Left renal pelvis (tissue), 4 donors: ENCODE measurements at regions not wholly inside any gene's neighbourhood (a gene's known extent, or its start where the extent isn't known, plus 50 kb on each side); places are given as distances from the start of the nearest gene placed in this dataset.

Experiments
- DNase-seq, 4 donors: peaks; one replicate each; pipeline ENCODE4 v3.0.0-alpha.2; 2013; ENCODE audit warnings: low read depth in 4 of 4, low spot score in 3 of 4

DNA sequence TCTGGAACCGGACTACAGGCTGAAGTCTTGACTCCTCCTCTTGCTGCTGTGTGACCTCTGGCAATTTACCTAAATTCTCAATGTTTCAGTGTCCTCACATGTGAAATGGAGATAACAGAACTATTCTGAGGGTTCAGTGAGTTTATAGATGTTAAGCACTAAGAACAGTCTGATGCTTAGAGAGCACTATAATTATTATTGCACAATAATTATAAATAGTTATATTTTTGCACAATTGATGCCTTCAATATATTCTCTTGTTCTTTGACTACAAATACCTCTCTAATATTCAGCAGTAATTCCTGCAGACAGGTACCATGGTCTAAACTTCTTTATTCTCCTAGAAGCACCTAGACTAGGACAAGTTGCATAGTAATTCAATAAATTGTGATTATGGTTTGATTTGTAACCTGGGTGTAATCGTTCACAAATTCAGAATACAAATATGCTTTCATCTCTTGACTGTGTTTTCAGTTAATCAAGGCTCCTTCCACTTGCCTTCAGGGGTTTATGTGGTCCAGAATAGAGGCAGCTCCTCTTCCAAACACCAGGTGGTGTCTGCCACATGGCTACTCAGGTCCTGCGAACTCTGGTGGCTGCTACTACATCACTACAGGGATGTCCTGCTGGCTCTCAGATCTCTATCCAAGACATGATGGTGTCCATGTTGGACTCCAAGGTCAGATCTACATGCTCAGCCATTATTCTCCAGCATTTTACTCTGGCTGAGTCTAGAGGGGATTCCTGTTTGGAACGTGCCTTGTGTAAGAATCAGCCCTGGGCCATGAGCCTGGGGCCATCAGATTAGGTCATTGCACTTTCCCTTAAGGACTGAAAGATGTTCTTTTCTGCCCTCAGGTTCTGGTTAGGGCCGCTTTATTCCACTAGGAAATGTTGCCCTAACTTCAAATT is 103.4 kb downstream of the QRFPR start:
- DNase-seq, result no peak

DNA sequence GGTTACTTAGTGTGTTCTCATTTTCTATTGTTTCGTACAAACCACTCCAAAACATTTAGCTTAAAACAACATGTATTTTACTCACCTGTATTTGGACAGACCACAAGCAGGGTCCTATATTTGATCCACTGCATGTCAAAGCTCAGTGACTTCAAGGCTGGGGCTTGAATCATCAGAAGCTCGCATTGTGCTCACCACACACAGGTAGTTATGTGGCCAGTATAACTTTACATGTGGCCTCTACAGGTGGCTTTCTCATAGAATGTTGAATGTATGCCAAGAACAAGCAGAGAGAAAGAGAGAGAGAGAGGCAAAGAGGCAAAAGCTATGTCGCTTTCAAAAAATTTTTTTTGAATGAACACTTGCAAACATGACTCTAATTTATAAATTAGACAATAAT is 107.6 kb downstream of the QRFPR start:
- DNase-seq, result no peak

DNA sequence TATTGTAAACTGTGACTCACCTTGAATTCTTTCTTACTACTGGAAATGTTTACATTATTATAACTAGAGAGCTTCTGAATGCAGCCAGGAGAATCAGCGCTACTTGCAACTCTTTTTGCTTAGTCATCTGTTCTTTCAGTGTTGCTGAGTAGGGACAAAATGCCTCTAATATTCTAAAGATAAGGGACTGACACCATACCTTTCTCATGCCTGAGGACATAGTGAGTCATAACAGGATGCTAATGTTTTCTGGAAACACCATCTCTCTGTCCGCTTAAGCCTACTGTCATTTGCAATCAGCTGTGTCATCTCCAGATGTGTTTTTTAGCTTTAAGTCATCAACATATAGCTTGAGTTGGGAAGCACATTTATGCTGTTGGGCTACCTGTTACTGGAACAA is 108.3 kb downstream of the QRFPR start:
- no peak for DNase-seq

DNA sequence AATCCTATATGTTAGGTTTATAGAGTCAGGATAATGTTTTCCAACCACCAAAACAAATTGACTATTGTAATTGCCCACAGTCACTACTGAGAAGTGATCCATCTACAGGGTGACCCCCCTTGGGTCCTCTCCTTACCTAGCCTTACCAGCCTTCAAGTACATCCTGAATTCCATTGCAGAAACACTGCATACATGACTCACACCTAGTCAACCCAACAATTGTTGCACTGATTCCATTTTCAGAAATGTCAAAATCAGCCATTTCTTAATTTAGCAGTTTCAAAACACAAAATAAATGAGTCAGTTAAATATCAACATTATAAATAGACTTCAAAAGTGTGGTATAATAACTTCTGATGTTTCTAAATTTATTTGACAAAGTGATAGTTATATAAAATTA is 106.3 kb upstream of the TNIP3 start:
- DNase-seq, result no peak

DNA sequence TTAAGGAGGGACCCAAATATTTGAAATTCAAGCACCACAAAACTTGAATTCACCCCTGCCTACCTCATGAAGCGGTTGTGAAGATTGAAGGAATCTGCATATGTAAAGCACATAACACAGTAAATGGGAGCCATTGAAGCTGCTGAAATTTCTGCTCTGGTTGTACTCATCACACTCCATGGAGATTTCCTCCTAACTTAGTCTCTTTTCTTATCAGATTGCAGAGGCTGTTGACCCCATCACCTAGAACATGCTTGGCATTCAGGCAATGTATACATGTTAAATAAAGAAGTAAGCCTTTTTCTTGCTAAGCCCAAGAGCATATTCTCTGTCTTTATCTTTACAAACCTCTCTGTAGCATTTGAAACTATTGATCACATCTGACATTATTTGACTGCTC is 104.9 kb upstream of the TNIP3 start:
- DNase-seq, result no peak

DNA sequence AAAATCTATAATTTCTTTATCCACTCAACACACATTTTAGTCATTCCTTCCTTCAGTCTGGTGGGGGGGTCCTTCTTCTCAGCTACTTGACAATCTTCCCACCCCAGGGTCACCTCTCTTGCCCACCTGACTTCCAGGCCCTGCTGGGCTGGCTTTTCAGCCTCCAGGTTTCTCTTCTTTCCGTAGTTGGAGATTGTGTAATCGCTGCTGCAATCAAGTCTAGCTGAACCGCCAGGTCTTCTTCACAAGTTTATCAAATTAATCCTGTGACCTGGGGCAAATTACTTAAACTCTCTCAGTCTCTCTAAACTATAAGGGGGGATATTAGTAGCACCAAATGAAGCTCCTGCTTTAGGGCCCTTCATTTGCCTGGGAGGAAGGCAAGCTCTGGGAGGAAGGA is 102.9 kb upstream of the TNIP3 start:
- no peak for DNase-seq

DNA sequence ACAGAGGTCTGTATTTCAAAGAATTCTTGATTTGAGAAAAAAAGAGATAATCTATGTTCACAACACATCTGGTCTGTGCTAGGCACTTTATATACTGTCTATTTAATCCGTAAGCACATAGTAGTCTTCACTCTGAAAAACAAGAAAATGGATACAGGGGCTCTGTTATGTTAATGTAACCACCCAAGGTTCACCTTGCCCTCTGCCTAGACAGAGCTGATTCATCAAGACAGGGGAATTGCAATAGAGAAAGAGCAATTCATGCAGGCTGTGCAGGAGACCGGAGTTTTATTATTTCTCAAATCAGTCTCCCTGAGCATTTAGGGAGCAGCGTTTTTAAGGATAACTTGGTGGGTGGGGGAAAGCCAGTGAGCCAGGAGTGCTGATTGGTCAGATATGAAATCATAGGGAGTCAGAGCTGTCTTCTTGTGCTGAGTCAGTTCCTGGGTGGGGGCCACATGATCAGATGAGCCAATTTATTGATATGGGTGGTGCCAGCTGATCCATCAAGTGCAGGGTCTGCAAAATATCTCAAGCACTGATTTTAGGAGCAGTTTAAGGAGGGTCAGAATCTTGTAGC is 92.9 kb upstream of the TNIP3 start:
- no peak for DNase-seq

DNA sequence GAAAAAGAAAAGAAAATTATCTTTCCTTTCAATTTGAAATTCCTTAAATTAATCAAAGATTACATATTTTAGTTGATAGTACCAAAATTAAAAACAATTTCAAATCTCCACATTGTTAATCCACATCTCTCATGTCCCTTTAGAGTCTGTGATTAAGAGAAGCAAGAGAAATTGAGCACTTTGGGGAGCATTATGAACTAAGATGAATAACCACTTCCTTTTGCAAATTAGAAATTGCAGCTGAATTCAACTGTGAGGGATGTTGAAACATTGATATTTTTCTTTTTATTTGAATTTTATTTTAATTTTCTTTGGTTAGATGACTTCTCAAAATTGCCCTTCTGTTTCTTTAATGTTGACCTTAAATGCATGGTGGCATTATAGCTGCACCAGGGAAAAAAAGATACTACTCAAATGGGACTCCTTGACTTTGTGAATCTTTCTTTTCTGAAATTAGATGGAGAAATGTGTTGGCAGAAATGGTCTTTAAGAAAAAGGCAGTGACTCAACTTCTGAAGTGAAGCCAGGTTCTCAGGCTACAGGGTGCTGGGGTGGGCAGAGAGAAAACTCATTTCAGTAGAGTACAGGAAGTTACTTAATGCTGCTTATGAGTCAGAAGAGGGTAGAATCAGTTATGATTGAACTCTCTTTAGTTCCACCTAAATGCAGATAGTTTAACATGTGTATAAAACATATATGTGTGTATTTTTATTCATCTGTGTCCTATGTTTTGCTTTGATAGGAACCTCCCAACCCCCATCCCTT is 92.0 kb upstream of the TNIP3 start:
- no peak for DNase-seq

DNA sequence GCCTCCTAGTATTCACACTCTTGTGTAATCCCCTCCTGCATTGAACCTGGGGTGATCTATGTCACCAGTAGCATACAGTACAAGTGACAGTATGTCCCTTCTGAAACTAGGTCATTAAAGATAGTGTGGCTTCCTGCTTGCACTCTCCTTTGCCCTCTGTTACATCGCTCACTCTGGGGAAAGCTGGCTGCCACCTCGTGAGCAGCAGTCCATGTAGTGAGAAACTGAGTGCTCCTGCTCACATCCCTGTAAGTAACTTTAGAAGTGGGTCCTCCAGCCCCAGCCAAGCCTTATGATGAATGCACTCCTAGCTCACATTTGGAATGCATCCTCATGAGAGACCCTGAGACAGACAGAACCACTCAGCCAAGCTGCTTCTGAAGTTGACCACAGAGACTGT is 89.8 kb upstream of the TNIP3 start:
- no peak for DNase-seq

DNA sequence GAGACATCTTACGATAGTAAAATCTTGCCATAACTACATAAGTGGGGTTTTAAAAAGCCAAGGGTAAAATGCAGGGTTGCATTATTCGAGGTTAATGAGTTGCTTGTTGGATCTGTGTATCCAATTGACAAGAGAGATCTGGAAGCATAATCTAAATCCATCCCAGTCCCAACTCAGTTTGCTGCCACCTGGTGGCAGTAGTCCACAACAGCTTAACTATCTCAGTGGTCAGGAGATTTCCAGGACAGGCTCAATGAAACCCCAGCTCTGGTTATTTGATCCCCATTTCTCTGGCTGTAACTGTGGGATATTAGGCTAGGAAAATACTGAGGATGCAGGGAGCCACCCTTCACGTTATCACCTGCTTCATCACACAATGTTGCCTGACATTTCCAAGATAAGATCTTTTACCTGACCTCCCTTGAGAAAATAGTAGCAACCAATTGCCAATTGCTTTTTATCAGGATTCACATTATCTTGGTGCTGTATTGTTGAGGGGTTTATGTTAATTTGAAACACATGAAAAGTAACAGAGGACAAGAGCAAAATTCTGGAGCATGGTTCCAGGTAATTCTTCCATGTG is 88.2 kb upstream of the TNIP3 start:
- DNase-seq, result peak; percentile 25 to 57 (median 42)

DNA sequence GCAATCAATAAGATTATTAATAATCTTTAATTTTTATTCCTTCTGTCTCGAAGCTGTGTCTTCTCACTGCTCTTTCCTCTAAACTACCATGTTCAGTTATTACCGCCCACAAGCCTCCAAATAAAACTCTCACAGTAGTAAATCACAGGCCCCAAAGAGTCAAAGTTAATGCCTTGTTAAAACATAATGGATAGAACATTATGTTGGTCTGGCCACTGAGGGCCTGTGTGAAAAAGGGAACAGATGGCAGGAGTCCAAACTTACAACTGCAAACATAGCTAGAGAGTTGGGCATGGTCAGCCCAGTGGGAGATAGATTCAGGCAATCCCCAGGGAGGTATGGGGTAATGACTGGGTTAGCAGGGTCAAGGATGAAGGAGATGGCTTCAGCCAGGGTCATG is 84.6 kb upstream of the TNIP3 start:
- DNase-seq, result no peak

DNA sequence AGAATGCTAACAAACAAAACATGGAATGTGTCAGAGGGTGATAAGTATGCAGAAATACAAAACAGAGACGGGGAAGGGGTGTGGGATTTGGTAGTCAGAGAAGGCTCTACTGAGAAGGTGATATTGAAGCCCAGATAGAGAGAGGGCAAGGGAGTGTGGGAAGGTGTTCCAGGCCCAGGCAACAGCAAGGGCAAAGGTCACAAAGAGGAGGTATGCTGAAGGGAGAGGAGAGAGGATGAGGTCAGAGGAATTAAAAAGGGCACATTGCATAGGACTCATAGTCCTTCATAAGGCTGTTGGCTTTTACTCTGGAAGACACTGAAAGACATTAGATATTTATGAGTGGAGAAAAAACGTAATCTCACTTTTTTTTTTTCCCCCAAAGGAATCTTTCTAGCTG is 82.6 kb upstream of the TNIP3 start:
- DNase-seq, result no peak

DNA sequence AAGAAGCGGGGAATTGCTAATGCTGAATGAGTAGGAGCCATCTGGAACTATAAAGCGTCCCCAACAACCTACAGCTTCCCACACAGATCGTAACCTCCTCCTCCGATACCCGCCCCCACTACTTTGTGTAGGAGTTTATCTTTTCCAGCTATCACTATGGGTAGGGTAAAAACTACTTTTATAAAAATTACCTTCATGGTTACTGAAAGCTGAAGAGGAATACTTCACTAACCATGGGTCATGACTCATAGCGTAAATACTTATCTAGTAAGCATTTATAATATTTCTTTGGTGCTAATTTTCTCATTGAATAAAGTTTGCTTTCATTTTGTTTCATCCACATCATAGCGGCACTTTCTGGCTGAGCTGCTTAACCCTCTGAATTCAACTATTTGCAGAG is 79.4 kb upstream of the TNIP3 start:
- no peak for DNase-seq

DNA sequence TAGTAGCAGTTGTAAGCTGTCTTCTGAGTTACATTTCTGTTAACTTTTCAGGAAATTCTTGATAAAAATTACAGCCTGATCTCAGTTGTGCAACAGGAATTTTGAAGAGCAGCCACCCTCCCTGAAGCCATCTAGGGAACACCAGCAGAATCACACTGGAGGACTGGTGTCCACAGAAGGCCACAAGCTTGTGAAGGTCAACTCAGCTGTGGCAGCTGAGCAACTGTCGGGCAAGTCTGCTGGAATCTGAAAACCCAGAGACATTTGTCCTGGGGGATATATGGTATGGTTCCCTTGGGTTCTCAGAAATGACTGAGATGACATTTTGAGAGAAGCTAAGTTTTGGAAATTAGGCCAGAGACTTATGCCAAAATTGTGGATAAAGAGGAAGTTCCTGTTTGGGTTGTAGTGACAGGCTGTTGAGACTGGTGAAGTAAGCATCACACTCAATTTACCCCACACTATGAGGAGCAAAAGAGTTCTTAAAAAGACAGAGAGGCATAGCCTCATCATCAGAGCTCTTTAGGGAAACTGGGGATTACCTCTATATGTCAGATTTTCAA is 78.1 kb upstream of the TNIP3 start:
- DNase-seq, result no peak

DNA sequence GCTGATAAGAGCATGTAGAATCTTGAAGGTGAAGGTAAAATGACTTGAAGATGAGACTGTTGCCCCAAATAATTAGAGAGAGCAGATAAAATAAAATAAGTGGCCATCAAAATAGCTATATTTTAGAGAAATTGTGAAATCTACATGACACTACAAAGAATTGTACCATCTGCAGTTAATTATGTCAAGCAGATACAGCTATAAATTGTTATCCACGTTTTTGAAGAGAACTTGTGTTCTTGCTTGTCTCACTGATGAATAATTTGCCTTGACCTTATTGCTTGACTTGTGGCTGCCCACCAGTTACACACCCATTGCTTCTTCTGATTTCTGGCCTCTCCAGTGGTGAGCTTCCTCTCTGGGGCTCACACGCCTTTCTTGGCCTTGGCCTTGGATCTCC is 75.8 kb upstream of the TNIP3 start:
- no peak for DNase-seq

DNA sequence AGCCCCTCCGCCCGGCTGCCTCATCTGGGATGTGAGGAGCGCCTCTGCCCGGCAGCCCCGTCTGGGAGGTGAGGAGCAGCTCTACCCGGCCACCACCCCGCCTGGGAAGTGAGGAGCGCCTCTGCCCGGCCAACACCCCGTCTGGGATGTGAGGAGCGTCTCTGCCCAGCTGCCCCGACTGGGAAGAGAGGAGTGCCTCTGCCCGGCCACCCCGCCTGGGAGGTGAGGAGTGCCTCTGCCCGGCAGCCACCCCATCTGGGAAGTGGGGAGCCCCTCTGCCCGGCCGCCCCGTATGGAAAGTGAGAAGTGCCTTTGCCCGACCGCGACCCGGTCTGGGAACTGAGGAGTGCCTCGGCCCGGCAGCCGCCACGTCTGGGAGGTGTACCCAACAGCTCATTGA is 74.3 kb upstream of the TNIP3 start:
- no peak for DNase-seq

DNA sequence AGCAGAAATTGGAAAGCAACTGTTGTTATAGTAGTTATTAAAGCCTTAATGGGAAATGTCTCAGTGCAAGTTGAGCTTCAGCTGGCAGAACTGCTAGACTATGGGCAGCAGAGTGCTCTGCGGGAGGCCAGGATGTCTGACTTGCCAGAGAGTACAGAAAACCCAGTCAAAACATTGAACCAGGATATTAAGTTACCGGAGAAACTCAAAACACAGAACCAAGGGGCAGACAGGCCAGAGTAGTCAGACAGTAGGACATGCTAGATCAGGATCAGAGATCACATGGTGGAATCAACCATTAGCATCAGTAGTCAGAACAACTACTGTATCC is 72.9 kb upstream of the TNIP3 start:
- DNase-seq, result no peak

DNA sequence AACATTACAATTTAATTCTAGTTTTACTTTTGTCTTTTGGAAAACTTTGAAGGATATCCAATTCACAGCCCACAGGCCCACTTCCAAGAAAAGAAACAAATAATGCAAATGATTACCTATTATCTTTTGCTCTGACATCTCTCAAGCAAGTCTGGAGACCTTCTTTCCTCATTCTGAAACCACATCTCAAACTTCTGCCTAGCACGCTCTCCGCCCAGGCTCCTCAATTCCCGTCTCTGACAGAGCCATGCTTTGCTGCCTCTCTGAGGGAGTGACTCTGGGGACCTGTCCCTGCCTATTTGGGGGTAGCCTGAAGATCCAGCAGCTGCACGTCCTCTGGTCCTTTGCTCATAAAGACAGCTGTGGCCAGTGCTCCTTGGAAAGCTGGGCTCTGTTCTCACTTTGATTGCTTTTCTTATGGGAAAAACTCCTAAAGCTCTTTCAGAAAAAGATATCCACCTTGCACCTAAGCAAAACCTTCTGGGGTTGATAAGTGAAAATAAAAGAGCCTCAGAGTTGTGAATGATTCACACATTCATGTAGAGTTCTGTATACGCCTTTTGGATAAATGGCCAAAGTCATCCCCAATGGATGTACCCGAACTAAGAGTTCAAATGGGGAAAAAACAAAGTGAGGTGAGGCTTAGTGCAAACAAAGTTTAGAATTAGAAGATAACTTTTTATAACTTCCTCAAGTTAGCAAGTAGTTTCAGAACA is 72.4 kb upstream of the TNIP3 start:
- DNase-seq, result no peak

DNA sequence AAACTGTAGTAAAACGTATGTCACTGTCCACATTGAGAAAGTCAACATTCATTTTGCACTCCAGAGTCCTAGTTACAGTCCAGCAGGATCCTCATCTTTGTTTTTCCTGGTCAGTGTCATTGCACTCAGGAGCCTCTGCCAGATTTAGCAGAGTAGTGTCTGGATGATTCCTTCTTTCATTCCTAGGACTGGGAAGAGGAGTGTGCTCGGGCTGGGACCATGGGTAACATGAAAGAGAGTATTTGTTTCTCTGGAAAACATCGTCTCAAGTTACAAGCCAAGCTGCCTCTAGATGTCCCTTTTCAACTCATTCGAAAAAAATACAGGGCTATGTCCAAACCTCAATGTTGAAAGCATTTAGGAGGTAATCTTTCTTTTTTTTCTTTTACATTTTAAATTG is 69.9 kb upstream of the TNIP3 start:
- DNase-seq, result no peak

DNA sequence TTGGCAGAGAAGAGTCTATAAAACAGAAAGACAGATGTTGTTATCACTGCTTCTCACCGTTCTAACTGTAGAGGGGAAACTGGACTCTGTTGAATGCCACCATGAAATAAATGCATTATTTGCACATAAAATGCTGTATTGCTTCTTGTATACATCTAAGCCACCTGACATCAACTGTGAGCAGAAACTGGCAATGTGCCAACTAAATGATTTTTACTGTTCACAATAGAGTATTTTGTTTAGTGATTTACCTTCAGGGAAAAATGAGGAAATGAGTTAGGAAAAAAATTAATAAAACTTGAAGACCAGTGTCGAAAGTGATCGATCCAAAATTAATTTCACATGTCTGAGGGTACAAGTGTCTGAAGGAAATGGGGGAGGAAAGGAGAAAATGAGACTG is 65.9 kb upstream of the TNIP3 start:
- DNase-seq, result no peak

DNA sequence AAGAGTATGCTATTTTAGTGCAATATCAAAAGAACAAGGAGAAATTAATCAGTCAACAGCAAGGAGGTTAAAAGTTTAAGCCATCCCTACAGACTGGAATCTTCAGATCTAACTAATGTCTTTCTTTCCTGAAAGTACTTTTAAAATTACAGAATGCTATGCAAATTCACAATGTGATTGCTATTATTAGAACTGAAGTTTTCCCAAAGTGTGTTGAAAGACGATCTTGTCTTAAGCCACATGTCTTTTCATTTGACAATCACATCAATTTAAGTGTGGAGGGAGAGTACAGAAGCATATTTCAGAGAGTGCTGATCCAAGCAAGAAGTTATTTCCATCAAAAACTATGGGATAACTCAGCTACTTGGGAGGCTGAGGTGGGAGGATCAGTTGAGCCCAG is 64.7 kb upstream of the TNIP3 start:
- no peak for DNase-seq
